Esophagus mucosa (tissue), 1 donor: ENCODE measurements at regions not wholly inside any gene's neighbourhood (a gene's known extent, or its start where the extent isn't known, plus 50 kb on each side); places are given as distances from the start of the nearest gene placed in this dataset.
"Not testable (repeated sequence)": the region's sequence is repeated elsewhere in the genome, so short reads cannot be mapped to it uniquely, and the experiment has no call there.

Experiments
- ATAC-seq: fragments of 200-7000 bp; cut with Tn5 transposase; one replicate; pipeline ENCODE4 v1.9.1; 2020
- donor health status: DM: yes; HTN: yes; CAD: no.

- ATAC-seq = no peak
Observed at GRCh38 chr2:58633613-58634365, 392.7 kb upstream of the FANCL start.

- ATAC-seq = no peak
Observed at GRCh38 chr2:58631986-58632385, 390.9 kb upstream of the FANCL start.

GRCh38 chr2:58629545-58630119 is 388.5 kb upstream of the FANCL start:
- ATAC-seq = no peak

GRCh38 chr2:58620896-58621295 is 379.8 kb upstream of the FANCL start:
- ATAC-seq = no peak

- ATAC-seq = no peak
Observed at GRCh38 chr2:58620093-58620492, 379.0 kb upstream of the FANCL start.

GRCh38 chr2:58616961-58617360 is 375.8 kb upstream of the FANCL start:
- no peak for ATAC-seq

GRCh38 chr2:58614219-58614618 is 373.1 kb upstream of the FANCL start:
- no peak for ATAC-seq

GRCh38 chr2:58612973-58613372 is 371.8 kb upstream of the FANCL start:
- no peak for ATAC-seq

GRCh38 chr2:58609326-58609725 is 368.2 kb upstream of the FANCL start:
- no peak for ATAC-seq

- no peak for ATAC-seq
Observed at GRCh38 chr2:58608146-58608545, 367.0 kb upstream of the FANCL start.

GRCh38 chr2:58607448-58607847 is 366.3 kb upstream of the FANCL start:
- no peak for ATAC-seq

GRCh38 chr2:58606799-58607198 is 365.7 kb upstream of the FANCL start:
- no peak for ATAC-seq

GRCh38 chr2:58604096-58604495 is 363.0 kb upstream of the FANCL start:
- ATAC-seq = no peak

GRCh38 chr2:58601017-58601416 is 359.9 kb upstream of the FANCL start:
- ATAC-seq = no peak

GRCh38 chr2:58598171-58598570 is 357.0 kb upstream of the FANCL start:
- no peak for ATAC-seq

GRCh38 chr2:58595714-58596113 is 354.6 kb upstream of the FANCL start:
- no peak for ATAC-seq

- no peak for ATAC-seq
Observed at GRCh38 chr2:58594762-58595161, 353.6 kb upstream of the FANCL start.

GRCh38 chr2:58594175-58594574 is 353.1 kb upstream of the FANCL start:
- no peak for ATAC-seq

GRCh38 chr2:58586178-58586577 is 345.1 kb upstream of the FANCL start:
- not testable (repeated sequence) for ATAC-seq

- ATAC-seq = no peak
Observed at GRCh38 chr2:58585233-58585632, 344.1 kb upstream of the FANCL start.

GRCh38 chr2:58584606-58585118 is 343.5 kb upstream of the FANCL start:
- ATAC-seq = no peak

- no peak for ATAC-seq
Observed at GRCh38 chr2:58578276-58578675, 337.2 kb upstream of the FANCL start.

GRCh38 chr2:58574873-58575272 is 333.7 kb upstream of the FANCL start:
- ATAC-seq = no peak

- no peak for ATAC-seq
Observed at GRCh38 chr2:58572731-58573130, 331.6 kb upstream of the FANCL start.
